Endothelial cell of umbilical vein (primary cell): ENCODE measurements at regions not wholly inside any gene's neighbourhood (a gene's known extent, or its start where the extent isn't known, plus 50 kb on each side); places are given as distances from the start of the nearest gene placed in this dataset.

Source experiments
- BruUV-seq: library from RNA; stranded (reverse); fragments of 400-500 nt; replicated peaks from 2 replicates; lab custom pipeline; 2021; lab: Mats Ljungman, UMichigan
- CTCF ChIA-PET: fragments of 300-600, 350-600 bp; sonication (Branson Sonifier 250); formaldehyde crosslinking; loops from one replicate; lab custom pipeline; 2021; ENCODE audit warnings: antibody characterized with exemption, inconsistent platforms; lab: Charles Lee
- POLR2A ChIA-PET: fragments of 300-600, 350-600 bp; sonication (Branson Sonifier 250); formaldehyde crosslinking; loops from one replicate; lab custom pipeline; 2021; ENCODE audit warnings: antibody characterized with exemption, inconsistent platforms; lab: Charles Lee
- DNase-seq: peaks from one replicate; pipeline ENCODE4 v3.0.0-alpha.2; 2011; ENCODE audit warnings: low read depth, low spot score
- FAIRE-seq: peaks from 2 replicates; lab custom pipeline; 2011; peaks lifted over from hg19 to GRCh38; lab: Jason Lieb, UNC
- H2AFZ ChIP-seq: 2 replicates; pipeline ENCODE4 v1.6.0; 2012; ENCODE audit warnings: low read depth, low read length, control low read depth, inconsistent platforms
- H3K27ac ChIP-seq: 2 replicates; pipeline ENCODE4 v1.5.1; 2011; ENCODE audit warnings: low read depth, mild to moderate bottlenecking, control low read depth, low read length, moderate library complexity; ENCODE audit not compliant: insufficient read depth
- H3K27me3 ChIP-seq, 2 experiments: 2 replicates each; pipeline versions ENCODE4 v1.6.0 to v1.6.1; 2011; ENCODE audit warnings: low read length in 2 of 2, mixed read lengths in 1 of 2; ENCODE audit not compliant: control insufficient read depth in 2 of 2, insufficient read depth in 2 of 2
- H3K36me3 ChIP-seq, 2 experiments: 2 replicates in 1 of 2; 3 replicates in 1 of 2; pipeline ENCODE4 v1.5.1; 2011; ENCODE audit warnings: low read length in 2 of 2, mild to moderate bottlenecking in 1 of 2, moderate library complexity in 1 of 2; ENCODE audit not compliant: control insufficient read depth in 2 of 2, insufficient read depth in 2 of 2; ENCODE audit errors: extremely low read depth in 1 of 2
- H3K4me1 ChIP-seq: 3 replicates; pipeline ENCODE4 v1.5.1; 2011; ENCODE audit warnings: mild to moderate bottlenecking, low read length; ENCODE audit not compliant: control insufficient read depth, insufficient read depth; ENCODE audit errors: extremely low read depth
- H3K4me2 ChIP-seq: 2 replicates; pipeline ENCODE4 v1.6.1; 2011; ENCODE audit warnings: low read length, control low read depth, mixed read lengths; ENCODE audit not compliant: insufficient read depth
- H3K4me3 ChIP-seq, 3 experiments: fragments of 200-600 bp in 1 of 3; sonication (generic), shearing (Covaris generic) in 1 of 3; replicated peaks in 1 of 3; 2 replicates each; pipeline ENCODE4 v1.5.1; 2011 to 2016; ENCODE audit warnings: control low read depth in 3 of 3, low read length in 3 of 3, mild to moderate bottlenecking in 2 of 3, inconsistent platforms in 1 of 3, low read depth in 1 of 3, moderate library complexity in 1 of 3; ENCODE audit not compliant: insufficient read depth in 1 of 3
- H3K79me2 ChIP-seq: 2 replicates; pipeline ENCODE4 v1.6.0; 2012; ENCODE audit warnings: low read length, inconsistent platforms; ENCODE audit not compliant: control insufficient read depth, insufficient read depth
- H3K9ac ChIP-seq: replicated peaks from 2 replicates; pipeline ENCODE3; 2011; ENCODE audit warnings: low read length, control low read depth; ENCODE audit not compliant: insufficient read depth; ENCODE audit errors: extremely low read depth
- H3K9me1 ChIP-seq: replicated peaks from 3 replicates; pipeline ENCODE4 v1.6.0; 2011; ENCODE audit warnings: mild to moderate bottlenecking, low read length; ENCODE audit not compliant: control insufficient read depth, insufficient read depth; ENCODE audit errors: extremely low read depth
- H3K9me3 ChIP-seq: replicated peaks from 2 replicates; pipeline ENCODE4 v1.5.1; 2012; ENCODE audit warnings: low read length, inconsistent platforms; ENCODE audit not compliant: control insufficient read depth, insufficient read depth
- H4K20me1 ChIP-seq: replicated peaks from 2 replicates; pipeline ENCODE3; 2011; ENCODE audit warnings: mild to moderate bottlenecking, low read length; ENCODE audit not compliant: control insufficient read depth, insufficient read depth; ENCODE audit errors: extremely low read depth
- CTCF ChIP-seq, 2 donors: IDR thresholded peaks; 1 replicate in 1 of 2; 2 replicates in 1 of 2; pipeline ENCODE4 v1.5.1; 2011; ENCODE audit warnings: low read length in 2 of 2, mild to moderate bottlenecking in 2 of 2, moderate library complexity in 2 of 2, control low read depth in 1 of 2, inconsistent platforms in 1 of 2, low read depth in 1 of 2; ENCODE audit not compliant: insufficient read depth in 1 of 2; ENCODE audit errors: extremely low read depth in 1 of 2
- FOS ChIP-seq: IDR thresholded peaks from 2 replicates; pipeline ENCODE4 v1.6.1; 2011; ENCODE audit warnings: mild to moderate bottlenecking, low read length, moderate library complexity, borderline replicate concordance; ENCODE audit not compliant: insufficient read depth
- GATA2 ChIP-seq: IDR thresholded peaks from 2 replicates; pipeline ENCODE4 v1.7.0; 2011; ENCODE audit warnings: low read depth, mild to moderate bottlenecking, moderate library complexity, mixed read lengths, low read length; ENCODE audit not compliant: insufficient read length, insufficient read depth
- JUN ChIP-seq: IDR thresholded peaks from 2 replicates; pipeline ENCODE4 v1.6.1; 2011; ENCODE audit warnings: borderline replicate concordance, low read depth; ENCODE audit not compliant: insufficient read length, insufficient read depth
- MAX ChIP-seq: IDR thresholded peaks from 2 replicates; pipeline ENCODE4 v1.6.1; 2011; ENCODE audit not compliant: insufficient read depth, insufficient read length
- MYC ChIP-seq: IDR thresholded peaks from one replicate; pipeline ENCODE4 v1.6.1; 2011; ENCODE audit warnings: mild to moderate bottlenecking, low read depth, low read length
- POLR2A ChIP-seq: IDR thresholded peaks from 2 replicates; pipeline ENCODE4 v1.6.1; 2012; ENCODE audit warnings: low read depth, mild to moderate bottlenecking, control low read depth, low read length
- POLR2AphosphoS5 ChIP-seq: IDR thresholded peaks from 2 replicates; pipeline ENCODE4 v1.6.1; 2012; ENCODE audit warnings: low read depth, mild to moderate bottlenecking, control low read depth, low read length, moderate library complexity; ENCODE audit not compliant: insufficient read depth
- dilution Hi-C: fragments of 300-500 bp; cut with MboI; formaldehyde crosslinking; loops from one replicate; pipeline ENCODE4 v1.15.0; 2019; ENCODE audit warnings: low sequenced_read_pairs; ENCODE audit not compliant: extremely low pct_ligation_motif_present
- intact Hi-C: fragments of 100-400 bp; cut with micrococcal nuclease; formaldehyde crosslinking; loops from one replicate; pipeline ENCODE4 v1.10.0; 2022

GRCh38 chr4:104117776-104118175 is 376.9 kb downstream of the CXXC4 start:
- CTCF ChIA-PET: no interaction called here
- Histone ChIP-seq H4K20me1 (no peaks in the 10 kb centered on the region), H3K27ac (no peak overlapping the region)

More at GRCh38 chr4:104117776-104118175, 376.9 kb downstream of the CXXC4 start:
- H2AFZ ChIP-seq: no peak overlapping the region
- no TSS peak for BruUV-seq
- no peak overlapping the region for H3K4me2 ChIP-seq
- H3K4me1 ChIP-seq: no peaks in the 10 kb centered on the region
- dilution Hi-C loops: no loop called here
- H3K79me2 ChIP-seq: no peaks in the 10 kb centered on the region
- H3K9ac ChIP-seq: no peak overlapping the region
- H3K9me3 ChIP-seq: peaks cover 2% of the 10 kb centered on the region
- no peaks in the 10 kb centered on the region for H3K36me3 ChIP-seq
- no peak overlapping the region for H3K4me3 ChIP-seq
- POLR2A ChIA-PET: no interaction called here
- DNase-seq: no peak
- H3K27me3 ChIP-seq: no peaks in the 10 kb centered on the region
- TF ChIP-seq GATA2 (no peak), MYC (no peak), JUN (no peak), POLR2AphosphoS5 (no peak), MAX (no peak), FOS (no peak), POLR2A (no peak), CTCF (IDR thresholded peaks at IDR 0.05; ENCODE audit: extremely low read depth in 1 of 2, insufficient read depth in 1 of 2, low read depth in 1 of 2, low read length in 2 of 2) (no peak)
- H3K9me1 ChIP-seq: no peaks in the 10 kb centered on the region
- intact Hi-C loops: no loop called here
- FAIRE-seq: no peak
